H1 (cell line): ENCODE measurements at regions not wholly inside any gene's neighbourhood (a gene's known extent, or its start where the extent isn't known, plus 50 kb on each side); places are given as distances from the start of the nearest gene placed in this dataset.

ENCODE experiments used
- CTCF ChIA-PET: fragments of 300-600 bp; sonication (Branson Sonifier 250); formaldehyde crosslinking; loops from one replicate; lab custom pipeline; 2021; ENCODE audit not compliant: partially characterized antibody; lab: Charles Lee
- POLR2A ChIA-PET: fragments of 300-600 bp; sonication (Branson Sonifier 250); formaldehyde crosslinking; loops from one replicate; lab custom pipeline; 2021; ENCODE audit warnings: inconsistent platforms; ENCODE audit not compliant: partially characterized antibody; lab: Charles Lee
- DNase-seq, 2 experiments: peaks; one replicate each; pipeline versions ENCODE4 v3.0.0 to v3.0.0-alpha.2; 2010 to 2022; ENCODE audit warnings: low spot score in 2 of 2, low read depth in 1 of 2, mixed read lengths in 1 of 2
- FAIRE-seq: peaks from 2 replicates; lab custom pipeline; 2011; peaks lifted over from hg19 to GRCh38; lab: Jason Lieb, UNC
- H2AFZ ChIP-seq: 2 replicates; pipeline ENCODE4 v1.8.1; 2012; ENCODE audit warnings: low read length, inconsistent platforms
- H2AK5ac ChIP-seq: 2 replicates; pipeline ENCODE4 v1.6.1; 2013; ENCODE audit warnings: low read depth, low read length
- H2BK120ac ChIP-seq: replicated peaks from 2 replicates; pipeline ENCODE3; 2013; ENCODE audit warnings: low read depth, low read length, inconsistent platforms
- H2BK12ac ChIP-seq: 2 replicates; pipeline ENCODE4 v1.6.1; 2013; ENCODE audit warnings: low read depth, low read length
- H2BK15ac ChIP-seq: 2 replicates; pipeline ENCODE4 v1.6.1; 2013; ENCODE audit warnings: low read length
- H2BK20ac ChIP-seq: 2 replicates; pipeline ENCODE4 v1.6.1; 2013; ENCODE audit warnings: low read length
- H2BK5ac ChIP-seq: 2 replicates; pipeline ENCODE4 v1.6.1; 2013; ENCODE audit warnings: low read depth, low read length
- H3K14ac ChIP-seq: 2 replicates; pipeline ENCODE4 v1.6.1; 2013; ENCODE audit warnings: inconsistent platforms; ENCODE audit not compliant: insufficient read length
- H3K18ac ChIP-seq: 2 replicates; pipeline ENCODE4 v1.6.1; 2013; ENCODE audit warnings: low read length; ENCODE audit errors: extremely low read depth
- H3K23ac ChIP-seq: 2 replicates; pipeline ENCODE4 v1.6.1; 2013; ENCODE audit warnings: inconsistent platforms; ENCODE audit not compliant: insufficient read length
- H3K23me2 ChIP-seq: 2 replicates; pipeline ENCODE4 v1.6.1; 2013; ENCODE audit warnings: low read depth, low read length
- H3K27ac ChIP-seq: 2 replicates; pipeline ENCODE4 v1.6.1; 2011; ENCODE audit warnings: low read depth, low read length, inconsistent platforms
- H3K27me3 ChIP-seq, 4 experiments: replicated peaks in 1 of 4; 1 replicate in 1 of 4; 2 replicates in 3 of 4; pipeline versions ENCODE4 v1.6.1 to v1.8.1; 2011 to 2013; ENCODE audit warnings: low read length in 3 of 4, mild to moderate bottlenecking in 3 of 4, inconsistent platforms in 2 of 4, mixed read lengths in 2 of 4, moderate library complexity in 1 of 4; ENCODE audit not compliant: control insufficient read depth in 3 of 4, insufficient read depth in 3 of 4; ENCODE audit errors: extremely low read depth in 1 of 4
- H3K36me3 ChIP-seq, 4 experiments: 2 replicates each; pipeline versions ENCODE4 v1.6.1 to v1.8.1; 2011 to 2013; ENCODE audit warnings: mild to moderate bottlenecking in 4 of 4, low read length in 3 of 4, moderate library complexity in 2 of 4, control low read depth in 1 of 4, inconsistent platforms in 1 of 4; ENCODE audit not compliant: insufficient read depth in 4 of 4, control insufficient read depth in 2 of 4
- H3K4ac ChIP-seq: replicated peaks from 2 replicates; pipeline ENCODE3; 2013; ENCODE audit warnings: low read length, low read depth, mixed read lengths, inconsistent platforms; ENCODE audit not compliant: insufficient read length
- H3K4me1 ChIP-seq, 4 experiments: replicated peaks in 1 of 4; 1 replicate in 1 of 4; 2 replicates in 3 of 4; pipeline versions ENCODE4 v1.6.1 to v1.8.1; 2011 to 2013; ENCODE audit warnings: low read length in 3 of 4, inconsistent platforms in 2 of 4, mixed read lengths in 1 of 4; ENCODE audit not compliant: insufficient read depth in 4 of 4, control insufficient read depth in 3 of 4
- H3K4me2 ChIP-seq, 2 experiments: 2 replicates each; pipeline versions ENCODE4 v1.6.1 to v1.8.1; 2011 to 2013; ENCODE audit warnings: low read depth in 2 of 2, low read length in 2 of 2, control low read depth in 1 of 2, inconsistent platforms in 1 of 2, mild to moderate bottlenecking in 1 of 2; ENCODE audit not compliant: insufficient read depth in 1 of 2
- H3K4me3 ChIP-seq, 4 experiments: fragments of 200-600, 300-600 bp in 1 of 4; sonication (generic), shearing (Covaris generic), sonication (Bioruptor Twin) in 1 of 4; 2 replicates each; pipeline versions ENCODE4 v1.5.1 to v1.8.1; 2011 to 2016; ENCODE audit warnings: low read length in 4 of 4, low read depth in 3 of 4, control low read depth in 2 of 4, inconsistent platforms in 2 of 4, mild to moderate bottlenecking in 2 of 4, mixed read lengths in 1 of 4, moderate library complexity in 1 of 4; ENCODE audit not compliant: insufficient read depth in 2 of 4; ENCODE audit errors: extremely low read depth in 1 of 4
- H3K56ac ChIP-seq: replicated peaks from 2 replicates; pipeline ENCODE3; 2013; ENCODE audit warnings: low read depth, mild to moderate bottlenecking, mixed read lengths, low read length, inconsistent platforms; ENCODE audit not compliant: insufficient read length
- H3K79me1 ChIP-seq: 2 replicates; pipeline ENCODE4 v1.6.1; 2013; ENCODE audit warnings: low read depth, low read length, control low read depth
- H3K79me2 ChIP-seq, 2 experiments: 2 replicates each; pipeline versions ENCODE4 v1.6.1 to v1.8.1; 2012 to 2013; ENCODE audit warnings: low read length in 2 of 2, mild to moderate bottlenecking in 2 of 2, inconsistent platforms in 1 of 2; ENCODE audit not compliant: insufficient read depth in 2 of 2, control insufficient read depth in 1 of 2
- H3K9ac ChIP-seq, 4 experiments: replicated peaks in 1 of 4; 1 replicate in 1 of 4; 2 replicates in 3 of 4; pipeline versions ENCODE4 v1.6.1 to v1.8.1; 2011 to 2013; ENCODE audit warnings: low read depth in 3 of 4, low read length in 3 of 4, control low read depth in 2 of 4, mild to moderate bottlenecking in 2 of 4, moderate library complexity in 2 of 4, inconsistent platforms in 1 of 4; ENCODE audit errors: extremely low read depth in 1 of 4
- H3K9me3 ChIP-seq, 2 experiments: 2 replicates each; pipeline versions ENCODE4 v1.6.1 to v1.8.1; 2012 to 2013; ENCODE audit warnings: mild to moderate bottlenecking in 2 of 2, moderate library complexity in 2 of 2, control low read depth in 1 of 2, inconsistent platforms in 1 of 2, low read depth in 1 of 2, low read length in 1 of 2, mixed read lengths in 1 of 2; ENCODE audit not compliant: insufficient read depth in 2 of 2
- H4K20me1 ChIP-seq, 2 experiments: replicated peaks in 1 of 2; 2 replicates each; pipeline versions ENCODE3 to v1.8.1; 2011 to 2013; ENCODE audit warnings: inconsistent platforms in 2 of 2, low read length in 2 of 2, mild to moderate bottlenecking in 1 of 2; ENCODE audit not compliant: insufficient read depth in 2 of 2, control insufficient read depth in 1 of 2
- H4K5ac ChIP-seq: 2 replicates; pipeline ENCODE4 v1.6.1; 2013; ENCODE audit warnings: low read length, low read depth, mixed read lengths, inconsistent platforms; ENCODE audit not compliant: insufficient read length
- H4K8ac ChIP-seq: 2 replicates; pipeline ENCODE4 v1.8.0; 2013; ENCODE audit warnings: mild to moderate bottlenecking, moderate library complexity, low read length, inconsistent platforms; ENCODE audit not compliant: insufficient read depth; ENCODE audit errors: extremely low read depth
- H4K91ac ChIP-seq: replicated peaks from 2 replicates; pipeline ENCODE3; 2013; ENCODE audit warnings: low read length, mixed read lengths, inconsistent platforms; ENCODE audit not compliant: insufficient read length
- CBX5 ChIP-seq: fragments of 300-800, 300-1000 bp; sonication (generic); IDR thresholded peaks from 2 replicates; pipeline ENCODE4 v1.7.1; 2016; ENCODE audit warnings: antibody characterized with exemption, low read length, low read depth
- KDM1A ChIP-seq: fragments of 200-600, 300-600 bp; sonication (generic); IDR thresholded peaks from 2 replicates; pipeline ENCODE4 v1.7.1; 2016; ENCODE audit warnings: mild to moderate bottlenecking, low read length, borderline replicate concordance
- MAFK ChIP-seq: IDR thresholded peaks from 2 replicates; pipeline ENCODE4 v1.6.1; 2012; ENCODE audit warnings: low read depth, mild to moderate bottlenecking, improper control_type of control experiment, low read length
- POU5F1 ChIP-seq: IDR thresholded peaks from 2 replicates; pipeline ENCODE4 v1.6.1; 2011; ENCODE audit warnings: low read depth, mild to moderate bottlenecking, low read length, moderate library complexity
- SP2 ChIP-seq: IDR thresholded peaks from 2 replicates; pipeline ENCODE4 v1.6.1; 2012; ENCODE audit warnings: mild to moderate bottlenecking, low read length, inconsistent platforms
- WGBS, 2 experiments: shearing (Covaris generic) in 1 of 2; methylation state at CpG; one replicate each; pipeline versions ENCODE4 v1.1.6 to v1.1.7; 2013 to 2015; ENCODE audit warnings: low lambda C conversion rate in 2 of 2, mixed read lengths in 2 of 2, inconsistent platforms in 1 of 2, low coverage in 1 of 2, missing lambda C conversion rate in 1 of 2; ENCODE audit not compliant: insufficient replicate concordance in 2 of 2, insufficient coverage in 1 of 2, insufficient read length in 1 of 2; ENCODE audit errors: extremely low coverage in 1 of 2, missing lambda C conversion rate in 1 of 2; 5-methylcytosine and 5-hydroxymethylcytosine counted together

DNA sequence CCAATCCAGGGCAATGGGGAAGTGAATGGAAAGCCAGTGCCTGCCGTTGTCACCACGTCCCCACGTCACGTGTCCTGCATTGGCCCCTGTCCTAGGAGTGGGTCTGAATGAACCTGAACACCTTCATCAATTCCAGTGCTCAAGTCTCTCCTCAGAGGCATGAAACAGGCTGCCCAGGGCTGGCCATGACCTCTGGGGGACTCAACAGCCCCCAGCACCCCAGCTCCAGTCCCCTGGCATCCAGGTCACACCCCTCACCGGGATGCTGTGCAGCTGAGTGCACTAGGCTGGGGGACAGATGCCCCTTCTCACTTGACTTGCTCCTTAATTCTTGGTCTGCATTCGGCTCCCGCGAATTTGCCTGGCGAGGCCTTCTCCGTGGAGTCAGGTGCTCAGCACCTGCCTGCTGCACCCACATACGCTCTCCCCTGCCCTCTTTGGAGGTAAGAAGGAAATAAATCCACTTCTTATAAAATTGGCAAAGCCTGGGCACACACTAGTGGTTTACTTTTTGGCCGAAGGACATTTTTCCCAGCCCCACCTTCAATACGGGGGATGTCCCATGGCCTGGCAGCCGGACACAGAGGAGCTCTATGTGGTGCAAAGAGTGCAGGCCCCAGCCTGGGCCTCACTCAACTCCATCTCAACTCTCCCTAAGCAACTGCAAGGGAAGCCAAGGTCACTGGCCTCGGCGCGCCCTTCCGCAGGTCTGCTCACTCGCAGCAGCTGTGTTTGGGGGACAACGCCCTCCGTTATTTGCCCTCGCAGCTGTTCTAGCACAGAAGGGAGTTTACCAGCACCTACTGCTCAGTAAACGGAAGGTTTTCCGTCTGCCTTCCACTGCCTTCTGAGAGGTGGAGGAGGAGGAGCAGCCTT, 77.6 kb upstream of the SHH start:
- H3K23ac ChIP-seq, result no peak overlapping the region
- H3K36me3 ChIP-seq, result no peaks in the 10 kb centered on the region
- H3K79me1 ChIP-seq, result no peaks in the 10 kb centered on the region
- peaks cover 0 to 4% of the 10 kb centered on the region in 2 experiments for H4K20me1 ChIP-seq
- H3K79me2 ChIP-seq, result no peaks in the 10 kb centered on the region
- no peak overlapping the region for H3K4ac ChIP-seq
- no peak overlapping the region for H4K8ac ChIP-seq
- 92% methylated on average over 21 of the region's 24 CpGs; no CpG with 5 or more reads in 1 of the 2 experiments for WGBS, 2 experiments
- peaks cover 18% of the 10 kb centered on the region; the same call in 1 of the 2 replicates for H3K23me2 ChIP-seq
- POLR2A ChIA-PET, result no interaction called here
- FAIRE-seq, result no peak
- CTCF ChIA-PET, result interaction anchor here (0.6 to 1.1 kb wide), 2 partner anchors 11 to 291 kb away, joined by 3 to 4 read pairs; no protein-coding TSS in a partner anchor
- no peak overlapping the region for H3K4me3 ChIP-seq
- H3K27me3 ChIP-seq, result no peaks in the 10 kb centered on the region; a peak in 1 of 7 replicates
- no peak overlapping the region for H3K14ac ChIP-seq
- peaks cover 11 to 17% of the 10 kb centered on the region in 2 experiments; a peak in 3 of 4 replicates for H3K9me3 ChIP-seq
- H3K4me2 ChIP-seq, result no peak overlapping the region
- TF ChIP-seq SP2 (no peak), CBX5 (no peak), POU5F1 (no peak), MAFK (no peak), KDM1A (no peak)
- TF ChIP-seq, all 59 proteins: peak for 0
- H3K56ac ChIP-seq, result no peak overlapping the region
- H2BK20ac ChIP-seq, result no peak overlapping the region
- no peak overlapping the region for H3K27ac ChIP-seq
- no peak overlapping the region for H3K18ac ChIP-seq
- no peak overlapping the region for H2BK15ac ChIP-seq
- H4K5ac ChIP-seq, result no peak overlapping the region
- no peak overlapping the region for H2BK120ac ChIP-seq
- H3K9ac ChIP-seq, result no peak overlapping the region
- no peak for DNase-seq
- peaks cover 0 to 9% (median 0%) of the 10 kb centered on the region in 4 experiments; a peak in 1 of 7 replicates for H3K4me1 ChIP-seq
- H2BK12ac ChIP-seq, result no peak overlapping the region
- H4K91ac ChIP-seq, result no peak overlapping the region
- no peak overlapping the region for H2AK5ac ChIP-seq
- H2AFZ ChIP-seq, result no peak overlapping the region
- no peak overlapping the region for H2BK5ac ChIP-seq
